GM12873 (cell line): ENCODE measurements at regions not wholly inside any gene's neighbourhood (a gene's known extent, or its start where the extent isn't known, plus 50 kb on each side); places are given as distances from the start of the nearest gene placed in this dataset.

ENCODE experiments used
- TF ChIP-seq, protein P1 (sequence below): IDR thresholded peaks from 2 replicates; pipeline ENCODE4 v1.5.1; 2012; ENCODE audit warnings: low read depth, mild to moderate bottlenecking, moderate library complexity, low read length, control low read depth; ENCODE audit not compliant: insufficient read depth; ENCODE audit errors: missing control alignments

DNA sequence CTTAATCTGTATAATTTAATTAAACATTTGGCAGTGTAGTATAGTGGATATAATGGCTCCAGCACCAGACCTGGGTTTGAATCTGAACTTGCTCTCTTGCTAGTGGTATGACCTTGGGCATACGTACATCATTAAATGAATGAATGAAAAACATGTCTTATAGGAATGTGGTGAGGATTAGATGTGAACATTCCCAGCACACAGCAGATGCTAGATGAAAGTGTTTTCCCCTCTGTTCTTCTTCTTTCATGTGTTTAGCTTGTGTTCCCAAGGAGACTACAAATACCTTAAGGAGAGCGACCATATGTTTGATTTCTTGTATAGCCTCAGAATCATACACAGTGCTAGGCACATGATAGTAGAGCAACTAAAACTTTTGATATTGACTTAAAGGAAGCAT is 56.5 kb downstream of the CT47B1 start:
- TF ChIP-seq, protein P1, sequence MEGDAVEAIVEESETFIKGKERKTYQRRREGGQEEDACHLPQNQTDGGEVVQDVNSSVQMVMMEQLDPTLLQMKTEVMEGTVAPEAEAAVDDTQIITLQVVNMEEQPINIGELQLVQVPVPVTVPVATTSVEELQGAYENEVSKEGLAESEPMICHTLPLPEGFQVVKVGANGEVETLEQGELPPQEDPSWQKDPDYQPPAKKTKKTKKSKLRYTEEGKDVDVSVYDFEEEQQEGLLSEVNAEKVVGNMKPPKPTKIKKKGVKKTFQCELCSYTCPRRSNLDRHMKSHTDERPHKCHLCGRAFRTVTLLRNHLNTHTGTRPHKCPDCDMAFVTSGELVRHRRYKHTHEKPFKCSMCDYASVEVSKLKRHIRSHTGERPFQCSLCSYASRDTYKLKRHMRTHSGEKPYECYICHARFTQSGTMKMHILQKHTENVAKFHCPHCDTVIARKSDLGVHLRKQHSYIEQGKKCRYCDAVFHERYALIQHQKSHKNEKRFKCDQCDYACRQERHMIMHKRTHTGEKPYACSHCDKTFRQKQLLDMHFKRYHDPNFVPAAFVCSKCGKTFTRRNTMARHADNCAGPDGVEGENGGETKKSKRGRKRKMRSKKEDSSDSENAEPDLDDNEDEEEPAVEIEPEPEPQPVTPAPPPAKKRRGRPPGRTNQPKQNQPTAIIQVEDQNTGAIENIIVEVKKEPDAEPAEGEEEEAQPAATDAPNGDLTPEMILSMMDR = no peak

DNA sequence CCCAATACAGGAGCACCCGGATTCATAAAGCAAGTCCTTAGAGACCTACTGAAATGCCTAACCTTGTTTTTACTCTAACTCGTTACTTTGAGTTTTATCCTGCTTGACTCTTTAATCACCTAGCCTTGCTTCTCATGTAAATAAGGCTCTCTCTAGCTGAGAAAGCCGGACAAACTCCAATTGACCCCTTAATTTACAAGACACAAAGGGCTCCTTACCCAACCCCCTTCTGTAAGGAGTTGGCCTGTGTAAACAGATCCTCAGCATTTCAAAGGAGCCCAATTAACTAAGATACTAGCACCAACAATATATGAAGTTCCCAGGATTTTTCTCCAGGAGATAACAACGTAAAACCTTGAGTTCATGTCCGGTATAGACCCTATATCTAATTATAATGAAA is 61.7 kb downstream of the CT47B1 start:
- TF ChIP-seq, protein P1 = no peak

DNA sequence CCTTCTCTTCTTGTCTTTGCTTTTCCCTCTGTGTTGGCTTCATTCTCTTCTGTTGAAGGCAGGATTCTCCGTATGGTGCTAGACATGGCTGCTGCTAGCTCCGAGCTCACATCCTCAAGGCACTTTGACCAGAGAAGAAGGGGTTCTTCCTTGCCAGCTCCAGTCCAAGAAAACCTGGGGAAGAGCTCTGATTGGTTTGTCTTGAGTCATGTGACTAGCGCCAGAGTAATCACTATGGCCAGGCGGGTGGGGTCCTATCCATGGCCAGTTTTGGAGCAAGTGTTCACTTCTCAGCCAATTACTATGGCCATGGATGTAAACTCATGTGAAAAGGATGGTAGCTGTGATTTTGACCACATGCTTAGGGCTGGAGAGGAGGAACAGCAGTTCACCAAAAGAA is 74.2 kb downstream of the CT47B1 start:
- TF ChIP-seq, protein P1 = no peak

DNA sequence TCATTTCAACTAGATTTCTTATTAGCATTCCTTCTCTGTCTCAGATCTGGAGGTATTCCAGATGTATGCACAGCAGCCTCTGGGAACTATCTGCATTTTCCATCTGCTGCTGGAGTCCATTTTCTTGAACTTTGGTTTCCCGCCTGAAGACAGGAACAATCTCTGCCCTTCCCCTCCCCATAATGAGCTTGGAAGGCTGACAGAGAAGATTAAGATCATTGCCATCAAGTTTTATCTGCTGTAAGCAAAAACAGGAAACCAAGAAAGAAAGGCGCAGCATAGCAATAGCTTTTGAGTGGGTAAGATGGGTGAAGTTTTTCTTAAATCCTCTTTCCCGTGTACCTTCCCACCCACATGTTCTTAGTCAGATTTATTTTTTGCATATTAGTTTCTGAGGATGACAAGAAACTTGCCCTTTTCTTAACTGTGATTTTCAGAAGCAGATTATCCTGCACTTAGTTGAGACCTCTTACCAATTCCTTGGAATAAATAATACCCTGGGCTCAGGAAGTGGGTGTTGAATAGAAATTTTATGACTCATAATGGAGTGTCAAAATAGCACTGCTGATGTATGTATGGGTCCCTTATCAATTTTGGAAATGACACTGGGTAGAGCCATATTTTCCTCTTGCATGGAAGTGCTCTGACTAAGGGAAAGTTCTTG is 78.3 kb downstream of the CT47B1 start:
- TF ChIP-seq, protein P1 = no peak

DNA sequence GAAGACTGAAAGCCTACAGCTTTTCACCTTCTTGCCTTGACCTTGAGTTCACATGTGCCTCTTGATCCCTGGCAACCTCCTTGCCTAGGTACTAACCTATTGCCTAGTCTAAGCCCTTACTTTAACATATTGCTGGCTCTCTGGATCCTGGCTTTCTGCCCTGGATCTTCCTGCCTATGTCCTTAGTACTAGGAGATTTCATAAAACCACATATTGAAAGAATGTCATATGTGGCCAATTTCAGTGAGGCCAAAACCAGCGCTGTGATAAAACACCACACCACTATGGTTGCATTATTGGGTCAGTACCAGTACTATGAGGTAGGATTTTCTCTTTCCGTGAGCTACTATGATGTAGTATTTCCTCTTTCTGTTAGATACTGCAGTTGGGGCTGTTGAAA is 80.4 kb downstream of the CT47B1 start:
- TF ChIP-seq, protein P1 = no peak

DNA sequence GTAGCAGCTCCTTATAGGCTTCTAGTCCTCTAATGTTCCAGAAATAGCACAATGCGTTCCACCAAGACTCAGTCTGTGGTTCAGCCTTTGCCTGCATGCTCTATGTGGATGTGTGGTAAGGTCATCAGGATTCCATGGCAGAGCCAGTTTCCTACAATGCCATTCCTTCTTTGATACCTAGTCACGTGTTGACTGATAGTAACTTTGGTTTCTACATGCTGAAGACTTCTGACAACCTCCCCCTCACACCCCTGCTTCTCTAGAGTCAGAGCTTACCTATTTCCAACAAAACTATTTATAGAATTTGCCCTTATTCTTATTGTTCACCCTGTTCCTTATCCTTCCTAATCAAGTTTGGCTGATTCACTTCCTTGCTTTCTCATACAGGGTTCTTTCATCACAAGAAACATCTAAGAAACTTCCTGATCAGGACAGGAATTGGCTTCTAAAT is 81.1 kb downstream of the CT47B1 start:
- TF ChIP-seq, protein P1 = no peak

DNA sequence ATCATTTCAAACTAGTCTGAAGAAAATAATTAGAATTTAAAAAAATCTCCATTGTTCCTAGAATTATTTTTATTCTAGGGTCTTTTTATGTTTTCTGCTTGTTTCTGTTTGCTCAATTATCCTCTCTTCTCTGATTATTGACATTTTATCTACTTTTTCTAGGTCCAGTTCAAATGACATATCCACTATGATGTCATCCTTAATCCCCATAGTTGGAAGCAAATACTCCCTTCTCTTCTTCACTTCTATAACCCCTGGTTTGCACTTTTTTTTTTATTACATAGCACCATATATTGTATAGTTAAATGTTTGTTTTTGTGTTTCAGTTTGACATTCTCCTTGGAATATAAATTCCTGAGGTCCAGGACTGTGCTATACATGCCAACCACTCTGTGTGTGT is 82.6 kb downstream of the CT47B1 start:
- TF ChIP-seq, protein P1 = no peak
